OCI-LY3 (cell line): ENCODE measurements at regions not wholly inside any gene's neighbourhood (a gene's known extent, or its start where the extent isn't known, plus 50 kb on each side); places are given as distances from the start of the nearest gene placed in this dataset.

Experiments
- EZH2phosphoT487 ChIP-seq: fragments of 200-600 bp; shearing (Covaris generic); IDR thresholded peaks from 2 replicates; pipeline ENCODE4 v1.6.1; 2018; ENCODE audit warnings: antibody characterized with exemption, mixed run types, low read depth
- TF ChIP-seq, protein P1 (sequence below): fragments of 200-600, 300-600 bp; sonication (generic); IDR thresholded peaks from 2 replicates; pipeline ENCODE4 v1.5.1; 2014; ENCODE audit warnings: antibody characterized with exemption, low read length, low read depth

DNA sequence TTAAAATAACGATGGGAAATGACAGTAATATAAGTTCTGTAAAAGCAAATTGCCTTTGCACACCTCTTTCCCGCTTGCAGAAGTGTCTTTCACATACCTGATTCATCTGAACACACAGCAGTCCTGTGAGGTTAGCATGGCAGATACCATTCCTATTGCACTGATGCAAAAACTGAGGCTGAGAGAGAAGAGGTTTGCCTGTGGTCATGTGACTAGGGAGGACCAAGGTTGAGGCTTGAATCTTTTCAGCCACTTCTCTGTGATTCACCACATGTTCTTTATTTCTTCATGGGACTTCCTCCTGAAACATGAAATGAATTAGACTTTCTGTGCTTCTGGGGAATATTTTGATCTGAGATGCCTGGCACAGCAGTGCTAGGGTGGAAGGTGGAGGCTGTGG is 92.9 kb downstream of the VEGFA start:
- TF ChIP-seq, protein P1, sequence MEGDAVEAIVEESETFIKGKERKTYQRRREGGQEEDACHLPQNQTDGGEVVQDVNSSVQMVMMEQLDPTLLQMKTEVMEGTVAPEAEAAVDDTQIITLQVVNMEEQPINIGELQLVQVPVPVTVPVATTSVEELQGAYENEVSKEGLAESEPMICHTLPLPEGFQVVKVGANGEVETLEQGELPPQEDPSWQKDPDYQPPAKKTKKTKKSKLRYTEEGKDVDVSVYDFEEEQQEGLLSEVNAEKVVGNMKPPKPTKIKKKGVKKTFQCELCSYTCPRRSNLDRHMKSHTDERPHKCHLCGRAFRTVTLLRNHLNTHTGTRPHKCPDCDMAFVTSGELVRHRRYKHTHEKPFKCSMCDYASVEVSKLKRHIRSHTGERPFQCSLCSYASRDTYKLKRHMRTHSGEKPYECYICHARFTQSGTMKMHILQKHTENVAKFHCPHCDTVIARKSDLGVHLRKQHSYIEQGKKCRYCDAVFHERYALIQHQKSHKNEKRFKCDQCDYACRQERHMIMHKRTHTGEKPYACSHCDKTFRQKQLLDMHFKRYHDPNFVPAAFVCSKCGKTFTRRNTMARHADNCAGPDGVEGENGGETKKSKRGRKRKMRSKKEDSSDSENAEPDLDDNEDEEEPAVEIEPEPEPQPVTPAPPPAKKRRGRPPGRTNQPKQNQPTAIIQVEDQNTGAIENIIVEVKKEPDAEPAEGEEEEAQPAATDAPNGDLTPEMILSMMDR = no peak
- TF ChIP-seq EZH2phosphoT487 = no peak
